Glutamatergic neuron (in vitro differentiated cells): ENCODE measurements at regions not wholly inside any gene's neighbourhood (a gene's known extent, or its start where the extent isn't known, plus 50 kb on each side); places are given as distances from the start of the nearest gene placed in this dataset.

ENCODE experiments used
- DNase-seq: peaks from one replicate; pipeline ENCODE4 v3.0.0; 2022
- H3K27ac Mint-ChIP-seq: one replicate; pipeline ENCODE4 v1.8.0; 2020; ENCODE audit warnings: mild to moderate bottlenecking, mixed read lengths, inconsistent platforms; ENCODE audit not compliant: unreplicated experiment
- H3K27me3 Mint-ChIP-seq: one replicate; pipeline ENCODE4 v1.8.0; 2020; ENCODE audit warnings: mild to moderate bottlenecking, moderate library complexity, mixed read lengths, inconsistent platforms; ENCODE audit not compliant: unreplicated experiment
- H3K36me3 Mint-ChIP-seq: one replicate; pipeline ENCODE4 v1.8.0; 2020; ENCODE audit warnings: mild to moderate bottlenecking, mixed read lengths, inconsistent platforms; ENCODE audit not compliant: unreplicated experiment
- H3K4me1 Mint-ChIP-seq: one replicate; pipeline ENCODE4 v1.8.0; 2020; ENCODE audit warnings: mild to moderate bottlenecking, low read depth, mixed read lengths, inconsistent platforms; ENCODE audit not compliant: unreplicated experiment
- H3K4me3 Mint-ChIP-seq: one replicate; pipeline ENCODE4 v1.8.0; 2020; ENCODE audit warnings: mild to moderate bottlenecking, mixed read lengths, inconsistent platforms; ENCODE audit not compliant: unreplicated experiment
- H3K9me3 Mint-ChIP-seq: one replicate; pipeline ENCODE4 v1.8.0; 2020; ENCODE audit warnings: mild to moderate bottlenecking, moderate library complexity, mixed read lengths, inconsistent platforms; ENCODE audit not compliant: unreplicated experiment
- TF ChIP-seq, protein P1 (sequence below): fragments of 200-600 bp; sonication (generic); IDR thresholded peaks from one replicate; pipeline ENCODE4 v1.5.0; 2021; ENCODE audit not compliant: partially characterized antibody, unreplicated experiment

DNA sequence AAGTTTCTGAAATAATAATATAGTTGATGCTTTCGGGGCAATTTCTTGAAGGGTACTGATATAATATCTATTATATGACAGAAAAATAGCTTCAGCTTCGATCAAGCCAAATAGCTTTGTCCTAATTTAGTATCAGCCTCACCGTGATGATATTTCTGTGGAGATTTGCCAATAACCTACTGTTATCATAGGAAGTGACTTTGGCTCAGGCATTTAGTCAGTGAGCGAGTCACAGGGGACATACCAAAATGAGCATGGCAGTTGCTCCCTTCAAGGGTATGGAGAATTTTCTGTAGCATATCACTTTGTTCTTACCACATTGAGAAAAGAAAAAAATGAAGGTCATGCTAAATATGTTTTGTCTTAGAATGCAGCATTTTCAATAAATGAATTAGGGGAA lies 767.6 kb upstream of the SLITRK1 start:
- Mint-ChIP-seq H3K9me3 (peaks cover 2% of the 10 kb centered on the region), H3K4me1 (peaks cover 12% of the 10 kb centered on the region), H3K27me3 (no peaks in the 10 kb centered on the region), H3K36me3 (peaks cover 6% of the 10 kb centered on the region), H3K27ac (no peak overlapping the region), H3K4me3 (no peak overlapping the region)
- TF ChIP-seq, protein P1, sequence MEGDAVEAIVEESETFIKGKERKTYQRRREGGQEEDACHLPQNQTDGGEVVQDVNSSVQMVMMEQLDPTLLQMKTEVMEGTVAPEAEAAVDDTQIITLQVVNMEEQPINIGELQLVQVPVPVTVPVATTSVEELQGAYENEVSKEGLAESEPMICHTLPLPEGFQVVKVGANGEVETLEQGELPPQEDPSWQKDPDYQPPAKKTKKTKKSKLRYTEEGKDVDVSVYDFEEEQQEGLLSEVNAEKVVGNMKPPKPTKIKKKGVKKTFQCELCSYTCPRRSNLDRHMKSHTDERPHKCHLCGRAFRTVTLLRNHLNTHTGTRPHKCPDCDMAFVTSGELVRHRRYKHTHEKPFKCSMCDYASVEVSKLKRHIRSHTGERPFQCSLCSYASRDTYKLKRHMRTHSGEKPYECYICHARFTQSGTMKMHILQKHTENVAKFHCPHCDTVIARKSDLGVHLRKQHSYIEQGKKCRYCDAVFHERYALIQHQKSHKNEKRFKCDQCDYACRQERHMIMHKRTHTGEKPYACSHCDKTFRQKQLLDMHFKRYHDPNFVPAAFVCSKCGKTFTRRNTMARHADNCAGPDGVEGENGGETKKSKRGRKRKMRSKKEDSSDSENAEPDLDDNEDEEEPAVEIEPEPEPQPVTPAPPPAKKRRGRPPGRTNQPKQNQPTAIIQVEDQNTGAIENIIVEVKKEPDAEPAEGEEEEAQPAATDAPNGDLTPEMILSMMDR = no peak
- no peak for DNase-seq

DNA sequence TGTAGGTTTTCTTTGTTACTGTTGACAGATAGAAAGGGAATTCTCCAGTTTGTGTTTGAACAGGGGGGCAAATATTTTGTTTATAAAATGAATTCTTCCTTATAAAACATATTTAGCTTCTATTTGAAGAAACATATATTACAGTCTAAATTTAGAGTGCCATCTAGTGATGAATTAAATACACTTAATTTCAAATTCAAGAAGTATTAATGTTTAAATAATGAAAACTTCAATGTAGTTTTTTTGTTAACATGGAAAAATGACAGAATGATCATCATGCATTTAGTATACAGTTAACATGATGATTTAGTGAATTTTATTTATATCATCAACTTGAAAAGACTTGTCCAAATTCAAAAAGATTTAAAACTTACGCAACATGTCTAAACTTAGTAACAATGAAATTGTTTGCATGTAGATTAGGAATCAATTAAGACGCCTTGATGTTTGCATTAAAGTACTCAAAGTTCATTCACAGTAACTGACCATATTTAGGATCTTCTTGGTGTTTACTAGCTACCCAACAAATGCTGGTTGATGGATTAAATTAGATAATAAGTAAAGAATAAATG lies 765.9 kb upstream of the SLITRK1 start:
- Mint-ChIP-seq H3K27ac (peak overlapping the region; percentile 52), H3K9me3 (no peaks in the 10 kb centered on the region), H3K4me1 (peaks cover 12% of the 10 kb centered on the region), H3K4me3 (no peak overlapping the region), H3K27me3 (no peaks in the 10 kb centered on the region), H3K36me3 (peaks cover 6% of the 10 kb centered on the region)
- no peak for DNase-seq
- TF ChIP-seq, protein P1 = no peak

DNA sequence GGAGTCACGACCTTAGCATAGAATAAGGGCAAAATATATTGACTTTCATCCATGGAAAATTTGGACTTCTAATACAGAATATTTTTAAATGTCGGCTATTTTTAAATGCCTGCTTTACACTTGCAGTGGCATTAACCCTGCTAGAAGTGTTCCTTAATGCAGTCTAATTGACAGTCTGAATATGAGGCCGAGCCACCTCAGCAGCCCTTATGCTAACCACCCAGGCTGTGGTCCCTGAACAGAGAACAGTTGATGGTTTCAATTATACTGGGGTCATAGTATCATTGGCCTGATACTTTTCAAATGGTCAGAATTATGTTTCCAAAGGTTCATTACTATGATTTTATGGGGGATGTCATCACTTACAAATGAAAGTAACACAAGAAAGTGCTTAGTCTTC lies 764.7 kb upstream of the SLITRK1 start:
- no peaks in the 10 kb centered on the region for H3K9me3 Mint-ChIP-seq
- H3K27me3 Mint-ChIP-seq = no peaks in the 10 kb centered on the region
- peak; percentile 26 for DNase-seq
- peak overlapping the region; percentile 66 for H3K27ac Mint-ChIP-seq
- TF ChIP-seq, protein P1 = no peak
- H3K4me3 Mint-ChIP-seq = no peak overlapping the region
- H3K4me1 Mint-ChIP-seq = peaks cover 12% of the 10 kb centered on the region
- peaks cover 2% of the 10 kb centered on the region for H3K36me3 Mint-ChIP-seq

DNA sequence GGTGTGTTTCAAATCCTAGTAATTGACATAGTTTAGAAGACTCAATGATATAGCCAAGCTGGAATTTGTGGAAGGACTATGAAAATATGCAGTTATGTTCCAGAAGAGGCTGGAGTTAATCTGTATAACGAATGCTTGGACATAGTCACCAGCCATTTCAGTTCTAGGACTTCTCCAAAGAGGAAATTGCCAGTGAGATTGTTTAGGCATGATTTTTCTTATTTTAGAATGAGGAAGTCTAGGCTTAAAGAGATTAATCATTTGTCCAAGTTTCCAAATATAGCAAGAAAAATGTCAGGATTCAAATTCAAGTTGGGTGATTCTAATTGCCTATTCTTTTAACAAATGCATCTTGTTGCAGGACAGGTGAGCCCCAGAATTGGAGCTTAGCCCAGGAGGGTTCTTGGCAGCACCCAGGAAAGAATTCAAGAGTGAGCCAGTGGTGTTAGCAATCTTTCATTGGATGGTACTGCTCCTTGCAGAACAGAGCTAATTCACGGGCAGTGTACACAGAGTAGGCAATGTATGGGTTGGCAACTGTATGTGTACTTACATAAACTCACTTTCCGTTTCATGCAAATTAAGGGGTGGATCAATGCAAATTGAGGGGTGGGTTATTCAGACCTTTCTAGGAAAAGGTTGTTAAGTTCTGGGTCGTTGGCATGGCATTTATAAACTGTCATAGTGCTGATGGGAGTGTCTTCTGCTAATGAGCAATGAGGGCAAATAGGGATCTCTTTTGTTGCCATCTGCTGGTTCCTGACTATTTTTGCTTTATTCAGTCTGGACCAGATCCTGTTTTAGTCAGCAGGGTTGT lies 763.1 kb upstream of the SLITRK1 start:
- DNase-seq = no peak
- Mint-ChIP-seq H3K9me3 (peaks cover 4% of the 10 kb centered on the region), H3K27ac (no peak overlapping the region), H3K36me3 (no peaks in the 10 kb centered on the region), H3K27me3 (no peaks in the 10 kb centered on the region), H3K4me1 (peaks cover 10% of the 10 kb centered on the region), H3K4me3 (no peak overlapping the region)
- TF ChIP-seq, protein P1 = no peak

DNA sequence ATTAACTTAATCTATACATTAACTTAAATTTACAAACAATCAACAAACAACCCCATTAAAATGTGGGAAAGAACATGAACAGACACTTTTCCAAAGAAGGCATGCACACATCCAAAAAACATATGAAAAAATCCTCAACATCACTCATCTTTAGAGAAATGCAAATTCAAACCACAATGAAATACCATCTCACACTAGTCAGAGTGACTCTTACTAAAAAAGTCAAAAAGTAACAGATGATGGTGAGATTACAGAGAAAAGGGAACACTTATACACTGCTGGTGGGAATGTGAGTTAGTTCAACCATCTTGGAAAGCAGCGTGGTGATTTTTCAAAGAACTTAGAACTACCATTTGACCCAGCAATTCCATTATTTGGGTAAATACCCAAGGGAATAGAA lies 759.2 kb upstream of the SLITRK1 start:
- peaks cover 1% of the 10 kb centered on the region for H3K27me3 Mint-ChIP-seq
- H3K4me3 Mint-ChIP-seq = no peak overlapping the region
- no peak overlapping the region for H3K27ac Mint-ChIP-seq
- peaks cover 4% of the 10 kb centered on the region for H3K4me1 Mint-ChIP-seq
- peaks cover 4% of the 10 kb centered on the region for H3K9me3 Mint-ChIP-seq
- DNase-seq = no peak
- TF ChIP-seq, protein P1 = no peak
- no peaks in the 10 kb centered on the region for H3K36me3 Mint-ChIP-seq
